ENCODE measurements at regions not wholly inside any gene's neighbourhood (a gene's known extent, or its start where the extent isn't known, plus 50 kb on each side); places are given as distances from the start of the nearest gene placed in this dataset.

- no peaks in the 10 kb centered on the region for H3K27me3 ChIP-seq
- H3K4me3 ChIP-seq: no peak overlapping the region
- no peak overlapping the region for H3K27ac ChIP-seq
- H3K4me1 ChIP-seq: no peaks in the 10 kb centered on the region
- DNase-seq: no peak
- TF ChIP-seq CTCF (IDR thresholded peaks at IDR 0.05) (no peak), POLR2A (IDR thresholded peaks at IDR 0.05) (no peak)
- no peaks in the 10 kb centered on the region for H3K36me3 ChIP-seq
- no peaks in the 10 kb centered on the region for H3K9me3 ChIP-seq
These were observed 680.1 kb upstream of the ZEB2 start for GRCh38 chr2:145199827-145200706.

GRCh38 chr2:145199042-145199441, 679.1 kb upstream of the ZEB2 start:
- Histone ChIP-seq H3K36me3 (no peaks in the 10 kb centered on the region), H3K27ac (no peak overlapping the region), H3K9me3 (no peaks in the 10 kb centered on the region), H3K4me3 (no peak overlapping the region), H3K27me3 (no peaks in the 10 kb centered on the region), H3K4me1 (no peaks in the 10 kb centered on the region)
- DNase-seq: no peak
- no peak for TF ChIP-seq POLR2A (IDR thresholded peaks at IDR 0.05)
- TF ChIP-seq CTCF (IDR thresholded peaks at IDR 0.05): no peak

GRCh38 chr2:145198555-145198954, 678.6 kb upstream of the ZEB2 start:
- H3K4me1 ChIP-seq: no peaks in the 10 kb centered on the region
- no peak for DNase-seq
- no peak for TF ChIP-seq CTCF (IDR thresholded peaks at IDR 0.05)
- no peak for TF ChIP-seq POLR2A (IDR thresholded peaks at IDR 0.05)
- H3K4me3 ChIP-seq: no peak overlapping the region
- no peaks in the 10 kb centered on the region for H3K27me3 ChIP-seq
- H3K36me3 ChIP-seq: no peaks in the 10 kb centered on the region
- no peaks in the 10 kb centered on the region for H3K9me3 ChIP-seq
- H3K27ac ChIP-seq: no peak overlapping the region

GRCh38 chr2:145197944-145198343, 678.0 kb upstream of the ZEB2 start:
- Histone ChIP-seq H3K27me3 (no peaks in the 10 kb centered on the region), H3K4me1 (no peaks in the 10 kb centered on the region), H3K27ac (no peak overlapping the region), H3K9me3 (no peaks in the 10 kb centered on the region), H3K36me3 (no peaks in the 10 kb centered on the region), H3K4me3 (no peak overlapping the region)
- TF ChIP-seq POLR2A (IDR thresholded peaks at IDR 0.05) (no peak), CTCF (IDR thresholded peaks at IDR 0.05) (no peak)
- DNase-seq: no peak

- H3K4me1 ChIP-seq: no peaks in the 10 kb centered on the region
- DNase-seq: no peak
- no peaks in the 10 kb centered on the region for H3K9me3 ChIP-seq
- no peaks in the 10 kb centered on the region for H3K36me3 ChIP-seq
- TF ChIP-seq CTCF (IDR thresholded peaks at IDR 0.05) (no peak), POLR2A (IDR thresholded peaks at IDR 0.05) (no peak)
- no peaks in the 10 kb centered on the region for H3K27me3 ChIP-seq
- H3K4me3 ChIP-seq: no peak overlapping the region
- H3K27ac ChIP-seq: no peak overlapping the region
These were observed 674.8 kb upstream of the ZEB2 start for GRCh38 chr2:145194673-145195072.

Measured in Peyer's patch (tissue), 4 donors.